Smooth muscle cell (in vitro differentiated cells): ENCODE measurements at regions not wholly inside any gene's neighbourhood (a gene's known extent, or its start where the extent isn't known, plus 50 kb on each side); places are given as distances from the start of the nearest gene placed in this dataset.
"Not testable (repeated sequence)": the region's sequence is repeated elsewhere in the genome, so short reads cannot be mapped to it uniquely, and the experiment has no call there.

Source experiments
- DNase-seq: peaks from one replicate; lab custom pipeline; 2025; ENCODE audit not compliant: unreplicated experiment; lab: John Stamatoyannopoulos, UW
- H2AFZ ChIP-seq: fragments of 200-600 bp; sonication (generic); 2 replicates; pipeline ENCODE4 v1.6.0; 2016; ENCODE audit warnings: antibody characterized with exemption, low read depth, mild to moderate bottlenecking
- H3F3A ChIP-seq: fragments of 200-600 bp; sonication (generic); 2 replicates; pipeline ENCODE4 v1.6.0; 2017; ENCODE audit warnings: antibody characterized with exemption, low read depth
- H3K27ac ChIP-seq: fragments of 200-600 bp; sonication (generic); 2 replicates; pipeline ENCODE4 v1.5.1; 2016; ENCODE audit warnings: low read depth, mild to moderate bottlenecking
- H3K27me3 ChIP-seq: fragments of 200-600 bp; sonication (generic); 2 replicates; pipeline ENCODE4 v1.6.1; 2016; ENCODE audit warnings: low read depth, mild to moderate bottlenecking
- H3K36me3 ChIP-seq: fragments of 200-600 bp; sonication (generic); 2 replicates; pipeline ENCODE4 v1.5.1; 2016; ENCODE audit warnings: low read depth
- H3K4me1 ChIP-seq: fragments of 200-600 bp; sonication (generic); 2 replicates; pipeline ENCODE4 v1.5.1; 2016; ENCODE audit warnings: low read depth
- H3K4me2 ChIP-seq: fragments of 200-600 bp; sonication (generic); 2 replicates; pipeline ENCODE4 v1.6.0; 2016; ENCODE audit warnings: mild to moderate bottlenecking
- H3K4me3 ChIP-seq: fragments of 200-600 bp; sonication (generic); 2 replicates; pipeline ENCODE4 v1.5.1; 2016; ENCODE audit warnings: mild to moderate bottlenecking
- H3K79me2 ChIP-seq: fragments of 200-600 bp; sonication (generic); 2 replicates; pipeline ENCODE4 v1.6.0; 2016; ENCODE audit warnings: low read depth, mild to moderate bottlenecking
- H3K9ac ChIP-seq: fragments of 200-600 bp; sonication (generic); 2 replicates; pipeline ENCODE4 v1.6.0; 2016; ENCODE audit warnings: low read depth
- H3K9me3 ChIP-seq: fragments of 200-600 bp; sonication (generic); replicated peaks from 2 replicates; pipeline ENCODE4 v1.5.1; 2016; ENCODE audit warnings: low read depth
- H4K20me1 ChIP-seq: fragments of 200-600 bp; sonication (generic); 2 replicates; pipeline ENCODE4 v1.6.0; 2016; ENCODE audit warnings: low read depth
- WGBS: methylation state at CpG from one replicate; pipeline ENCODE4 v1.1.7; 2016; ENCODE audit warnings: low lambda C conversion rate; 5-methylcytosine and 5-hydroxymethylcytosine counted together
- TF ChIP-seq, protein P1 (sequence below): fragments of 200-600 bp; sonication (generic); IDR thresholded peaks from 2 replicates; pipeline ENCODE4 v1.5.1; 2017; ENCODE audit warnings: borderline replicate concordance, mild to moderate bottlenecking, antibody characterized with exemption; ENCODE audit not compliant: insufficient read depth, poor library complexity, severe bottlenecking

DNA sequence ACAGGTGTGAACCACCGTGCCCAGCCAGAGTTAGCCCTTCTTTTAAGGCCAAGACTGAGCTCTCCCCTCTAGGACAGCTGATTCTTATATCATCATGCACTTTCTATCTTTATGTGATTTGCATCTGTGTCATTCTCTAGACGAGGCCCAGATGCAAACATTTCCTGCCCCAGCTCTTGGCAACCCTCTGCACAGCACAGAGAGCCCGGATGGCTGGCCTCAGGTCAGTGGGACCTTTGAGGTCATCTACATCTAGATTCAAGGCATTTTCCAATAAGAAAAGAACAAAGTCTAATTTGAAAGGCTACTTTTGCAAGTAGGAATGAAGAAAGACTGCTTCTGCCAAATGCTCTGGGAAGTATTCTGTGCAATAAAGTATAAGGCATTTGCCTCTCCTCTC lies 109.0 kb upstream of the DAB2 start:
- no peak overlapping the region for H3K27ac ChIP-seq
- H3K79me2 ChIP-seq, result no peaks in the 10 kb centered on the region
- TF ChIP-seq, protein P1, sequence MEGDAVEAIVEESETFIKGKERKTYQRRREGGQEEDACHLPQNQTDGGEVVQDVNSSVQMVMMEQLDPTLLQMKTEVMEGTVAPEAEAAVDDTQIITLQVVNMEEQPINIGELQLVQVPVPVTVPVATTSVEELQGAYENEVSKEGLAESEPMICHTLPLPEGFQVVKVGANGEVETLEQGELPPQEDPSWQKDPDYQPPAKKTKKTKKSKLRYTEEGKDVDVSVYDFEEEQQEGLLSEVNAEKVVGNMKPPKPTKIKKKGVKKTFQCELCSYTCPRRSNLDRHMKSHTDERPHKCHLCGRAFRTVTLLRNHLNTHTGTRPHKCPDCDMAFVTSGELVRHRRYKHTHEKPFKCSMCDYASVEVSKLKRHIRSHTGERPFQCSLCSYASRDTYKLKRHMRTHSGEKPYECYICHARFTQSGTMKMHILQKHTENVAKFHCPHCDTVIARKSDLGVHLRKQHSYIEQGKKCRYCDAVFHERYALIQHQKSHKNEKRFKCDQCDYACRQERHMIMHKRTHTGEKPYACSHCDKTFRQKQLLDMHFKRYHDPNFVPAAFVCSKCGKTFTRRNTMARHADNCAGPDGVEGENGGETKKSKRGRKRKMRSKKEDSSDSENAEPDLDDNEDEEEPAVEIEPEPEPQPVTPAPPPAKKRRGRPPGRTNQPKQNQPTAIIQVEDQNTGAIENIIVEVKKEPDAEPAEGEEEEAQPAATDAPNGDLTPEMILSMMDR, result no peak
- peak overlapping the region; percentile 36 for H2AFZ ChIP-seq
- H3F3A ChIP-seq, result no peaks in the 10 kb centered on the region
- H3K4me3 ChIP-seq, result no peak overlapping the region
- no peaks in the 10 kb centered on the region for H4K20me1 ChIP-seq
- no peaks in the 10 kb centered on the region for H3K27me3 ChIP-seq
- H3K36me3 ChIP-seq, result no peaks in the 10 kb centered on the region
- no peaks in the 10 kb centered on the region for H3K4me1 ChIP-seq
- H3K9me3 ChIP-seq, result no peaks in the 10 kb centered on the region
- no peak overlapping the region for H3K9ac ChIP-seq
- 47% methylated on average over 3 of the region's 3 CpGs for WGBS
- no peak for DNase-seq
- no peak overlapping the region for H3K4me2 ChIP-seq

DNA sequence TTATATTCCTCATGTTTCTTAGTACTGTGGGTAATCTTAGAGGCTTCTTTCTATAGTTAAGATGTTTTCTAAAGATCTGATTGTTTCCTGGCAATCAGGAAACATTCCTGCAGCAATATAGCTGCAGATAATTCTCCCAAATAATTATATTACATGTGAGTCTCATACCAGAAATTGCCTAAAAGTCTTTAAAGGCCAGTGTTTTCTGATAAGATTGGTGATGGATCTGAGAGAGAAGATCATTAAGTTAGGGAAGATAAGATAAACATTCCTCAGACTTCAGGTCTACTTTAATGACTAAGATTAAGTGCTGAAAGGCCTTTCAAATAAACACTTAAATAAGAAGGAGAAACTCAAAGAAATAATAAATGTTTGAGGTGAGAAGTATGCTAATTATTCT lies 107.7 kb upstream of the DAB2 start:
- H3K4me2 ChIP-seq, result no peak overlapping the region
- H3K27ac ChIP-seq, result no peak overlapping the region
- H3K9ac ChIP-seq, result no peak overlapping the region
- no peak for DNase-seq
- no peaks in the 10 kb centered on the region for H3K9me3 ChIP-seq
- no peaks in the 10 kb centered on the region for H3F3A ChIP-seq
- H4K20me1 ChIP-seq, result no peaks in the 10 kb centered on the region
- TF ChIP-seq, protein P1, result no peak
- no peaks in the 10 kb centered on the region for H3K79me2 ChIP-seq
- no peaks in the 10 kb centered on the region for H3K36me3 ChIP-seq
- no peaks in the 10 kb centered on the region for H3K27me3 ChIP-seq
- H3K4me1 ChIP-seq, result no peaks in the 10 kb centered on the region
- H2AFZ ChIP-seq, result no peak overlapping the region
- no peak overlapping the region for H3K4me3 ChIP-seq

DNA sequence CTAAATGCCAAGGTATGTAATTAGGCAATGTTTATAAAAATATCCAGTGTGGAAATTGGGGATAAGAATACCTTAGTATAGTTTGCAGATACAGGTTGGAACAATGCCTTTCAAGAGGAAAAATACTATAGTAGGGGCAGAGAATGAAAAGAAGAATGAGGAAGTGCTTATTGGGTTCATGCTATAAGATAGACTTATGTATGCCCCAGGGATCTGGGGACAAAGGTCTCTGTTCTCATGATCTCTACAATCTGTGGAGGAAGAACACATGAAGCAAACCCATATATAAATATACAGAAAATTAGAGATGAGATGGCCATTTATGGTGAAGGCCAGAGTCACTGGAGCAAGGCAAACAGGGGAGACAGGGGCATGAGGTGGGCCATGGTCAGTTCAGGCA lies 106.5 kb upstream of the DAB2 start:
- Histone ChIP-seq H3K4me1 (peaks cover 5% of the 10 kb centered on the region), H3K4me2 (no peak overlapping the region), H3K36me3 (no peaks in the 10 kb centered on the region), H4K20me1 (no peaks in the 10 kb centered on the region), H2AFZ (no peak overlapping the region), H3F3A (no peaks in the 10 kb centered on the region), H3K79me2 (no peaks in the 10 kb centered on the region), H3K4me3 (no peak overlapping the region), H3K27ac (no peak overlapping the region), H3K9ac (no peak overlapping the region), H3K27me3 (no peaks in the 10 kb centered on the region), H3K9me3 (no peaks in the 10 kb centered on the region)
- TF ChIP-seq, protein P1, result no peak
- no peak for DNase-seq

DNA sequence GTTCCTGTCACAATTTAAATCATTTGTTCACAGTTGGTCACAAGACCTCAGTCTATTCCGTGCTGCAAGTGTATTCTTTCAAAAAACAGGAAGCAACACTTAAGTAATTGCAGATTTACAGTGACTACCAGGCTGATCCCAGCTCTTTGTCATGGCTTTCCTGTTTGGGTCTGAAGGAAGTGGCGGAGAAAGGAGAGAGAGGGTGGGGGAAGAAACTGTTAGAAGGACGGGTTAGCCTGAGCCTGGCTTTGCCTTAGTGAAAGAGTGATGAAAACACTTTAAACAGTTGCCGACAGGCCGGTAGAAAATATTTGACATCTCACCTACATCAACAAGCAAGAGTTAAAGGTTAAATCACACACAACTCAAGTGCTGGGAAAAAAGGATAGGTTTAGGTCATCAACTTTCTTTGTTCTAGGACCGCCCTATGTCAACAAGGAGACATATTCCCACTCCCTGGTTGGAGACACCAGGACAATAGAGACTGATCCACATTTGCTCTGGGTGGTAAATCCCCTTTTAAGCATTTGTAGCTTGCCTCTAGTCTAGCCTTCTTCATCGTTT lies 102.2 kb upstream of the DAB2 start:
- Histone ChIP-seq H3K79me2 (no peaks in the 10 kb centered on the region), H3K36me3 (no peaks in the 10 kb centered on the region), H3K27me3 (no peaks in the 10 kb centered on the region), H4K20me1 (no peaks in the 10 kb centered on the region), H3K4me3 (no peak overlapping the region), H3K4me2 (no peak overlapping the region), H2AFZ (peak overlapping the region; percentile 74), H3K9ac (no peak overlapping the region), H3K4me1 (peaks cover 5% of the 10 kb centered on the region), H3K9me3 (no peaks in the 10 kb centered on the region), H3F3A (no peaks in the 10 kb centered on the region), H3K27ac (no peak overlapping the region)
- TF ChIP-seq, protein P1, result no peak
- WGBS, result 49% methylated on average over 7 of the region's 7 CpGs
- no peak for DNase-seq

DNA sequence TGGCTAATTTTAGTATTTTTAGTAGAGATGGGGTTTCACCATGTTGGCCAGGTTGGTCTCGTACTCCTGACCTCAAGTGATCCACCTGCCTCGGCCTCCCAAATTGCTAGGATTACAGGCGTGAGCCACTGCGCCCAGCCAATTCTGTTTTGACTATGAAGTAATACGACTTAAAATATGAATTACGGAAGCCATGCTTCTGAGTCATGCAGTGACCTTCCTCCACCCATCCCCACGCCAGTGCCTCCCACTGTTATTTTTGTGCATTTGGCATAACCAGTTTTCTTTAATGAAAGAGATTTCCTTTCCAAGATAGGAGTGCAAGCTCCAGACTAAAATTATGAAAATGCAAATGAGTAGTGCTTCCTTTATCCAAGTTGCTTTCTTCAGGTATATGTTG lies 101.0 kb upstream of the DAB2 start:
- H3K9ac ChIP-seq, DNase-seq: not testable (repeated sequence)

More for the DNA sequence above, 101.0 kb upstream of the DAB2 start:
- not testable (repeated sequence) for H3F3A ChIP-seq, H3K4me2 ChIP-seq, H3K4me1 ChIP-seq, H2AFZ ChIP-seq, H3K4me3 ChIP-seq, H3K27me3 ChIP-seq, H4K20me1 ChIP-seq, H3K9me3 ChIP-seq, H3K79me2 ChIP-seq, H3K27ac ChIP-seq, H3K36me3 ChIP-seq
- WGBS, result 82% methylated on average over 7 of the region's 7 CpGs
